ENCODE measurements at regions not wholly inside any gene's neighbourhood (a gene's known extent, or its start where the extent isn't known, plus 50 kb on each side); places are given as distances from the start of the nearest gene placed in this dataset.

- DNase-seq (ENCODE audit: low spot score), result peak; percentile 68
- peaks cover 6% of the 10 kb centered on the region for H3K27me3 Mint-ChIP-seq (ENCODE audit: low read depth)
- peaks cover 9% of the 10 kb centered on the region for H3K4me1 Mint-ChIP-seq (ENCODE audit: low read depth)
- H3K9me3 Mint-ChIP-seq, result no peaks in the 10 kb centered on the region
- no peaks in the 10 kb centered on the region for H3K36me3 Mint-ChIP-seq (ENCODE audit: low read depth)
- intact Hi-C loops (cut with micrococcal nuclease), result loop anchor here (2.0 kb wide), 1 partner anchor 247 kb away; no protein-coding TSS in a partner anchor
- H3K27ac Mint-ChIP-seq, result no peak overlapping the region
- no peak overlapping the region for H3K4me3 Mint-ChIP-seq (ENCODE audit: low read depth)
Observed at GRCh38 chr15:66851311-66852063, 149.5 kb downstream of the SMAD6 start.

GRCh38 chr15:66852064-66852905 lies 150.2 kb downstream of the SMAD6 start:
- H3K27me3 Mint-ChIP-seq (ENCODE audit: low read depth), result peaks cover 8% of the 10 kb centered on the region
- no peak overlapping the region for H3K4me3 Mint-ChIP-seq (ENCODE audit: low read depth)
- no peaks in the 10 kb centered on the region for H3K36me3 Mint-ChIP-seq (ENCODE audit: low read depth)
- no peaks in the 10 kb centered on the region for H3K9me3 Mint-ChIP-seq
- peaks cover 9% of the 10 kb centered on the region for H3K4me1 Mint-ChIP-seq (ENCODE audit: low read depth)
- DNase-seq (ENCODE audit: low spot score), result no peak
- no peak overlapping the region for H3K27ac Mint-ChIP-seq
- intact Hi-C loops (cut with micrococcal nuclease), result no loop called here

GRCh38 chr15:66854012-66854965 lies 152.3 kb downstream of the SMAD6 start:
- no peaks in the 10 kb centered on the region for H3K9me3 Mint-ChIP-seq
- no peak overlapping the region for H3K27ac Mint-ChIP-seq
- H3K27me3 Mint-ChIP-seq (ENCODE audit: low read depth), result peaks cover 16% of the 10 kb centered on the region
- intact Hi-C loops (cut with micrococcal nuclease), result no loop called here
- DNase-seq (ENCODE audit: low spot score), result no peak
- H3K4me3 Mint-ChIP-seq (ENCODE audit: low read depth), result no peak overlapping the region
- H3K4me1 Mint-ChIP-seq (ENCODE audit: low read depth), result peaks cover 9% of the 10 kb centered on the region
- no peaks in the 10 kb centered on the region for H3K36me3 Mint-ChIP-seq (ENCODE audit: low read depth)

GRCh38 chr15:66855041-66855440 lies 153.0 kb downstream of the SMAD6 start:
- Mint-ChIP-seq H3K4me1 (ENCODE audit: low read depth) (peaks cover 9% of the 10 kb centered on the region), H3K4me3 (ENCODE audit: low read depth) (no peak overlapping the region), H3K36me3 (ENCODE audit: low read depth) (no peaks in the 10 kb centered on the region), H3K27ac (no peak overlapping the region), H3K27me3 (ENCODE audit: low read depth) (peaks cover 16% of the 10 kb centered on the region), H3K9me3 (no peaks in the 10 kb centered on the region)
- intact Hi-C loops (cut with micrococcal nuclease), result no loop called here
- no peak for DNase-seq (ENCODE audit: low spot score)

GRCh38 chr15:66857694-66858093 lies 155.7 kb downstream of the SMAD6 start:
- intact Hi-C loops (cut with micrococcal nuclease), result no loop called here
- Mint-ChIP-seq H3K27ac (no peak overlapping the region), H3K27me3 (ENCODE audit: low read depth) (peaks cover 16% of the 10 kb centered on the region), H3K4me3 (ENCODE audit: low read depth) (no peak overlapping the region), H3K9me3 (no peaks in the 10 kb centered on the region), H3K4me1 (ENCODE audit: low read depth) (peaks cover 3% of the 10 kb centered on the region), H3K36me3 (ENCODE audit: low read depth) (no peaks in the 10 kb centered on the region)
- no peak for DNase-seq (ENCODE audit: low spot score)

GRCh38 chr15:66858423-66859207 lies 156.6 kb downstream of the SMAD6 start:
- H3K9me3 Mint-ChIP-seq, result no peaks in the 10 kb centered on the region
- peaks cover 7% of the 10 kb centered on the region for H3K4me1 Mint-ChIP-seq (ENCODE audit: low read depth)
- no peaks in the 10 kb centered on the region for H3K36me3 Mint-ChIP-seq (ENCODE audit: low read depth)
- intact Hi-C loops (cut with micrococcal nuclease), result no loop called here
- H3K27me3 Mint-ChIP-seq (ENCODE audit: low read depth), result peaks cover 13% of the 10 kb centered on the region
- H3K27ac Mint-ChIP-seq, result no peak overlapping the region
- DNase-seq (ENCODE audit: low spot score), result no peak
- H3K4me3 Mint-ChIP-seq (ENCODE audit: low read depth), result no peak overlapping the region

- no peaks in the 10 kb centered on the region for H3K9me3 Mint-ChIP-seq
- H3K4me3 Mint-ChIP-seq (ENCODE audit: low read depth), result no peak overlapping the region
- DNase-seq (ENCODE audit: low spot score), result no peak
- peaks cover 7% of the 10 kb centered on the region for H3K4me1 Mint-ChIP-seq (ENCODE audit: low read depth)
- no peak overlapping the region for H3K27ac Mint-ChIP-seq
- intact Hi-C loops (cut with micrococcal nuclease), result no loop called here
- H3K27me3 Mint-ChIP-seq (ENCODE audit: low read depth), result peaks cover 11% of the 10 kb centered on the region
- no peaks in the 10 kb centered on the region for H3K36me3 Mint-ChIP-seq (ENCODE audit: low read depth)
Observed at GRCh38 chr15:66859688-66860253, 157.7 kb downstream of the SMAD6 start.

GRCh38 chr15:66860844-66861243 lies 158.8 kb downstream of the SMAD6 start:
- H3K4me1 Mint-ChIP-seq (ENCODE audit: low read depth), result peaks cover 7% of the 10 kb centered on the region
- DNase-seq (ENCODE audit: low spot score), result no peak
- no peak overlapping the region for H3K4me3 Mint-ChIP-seq (ENCODE audit: low read depth)
- H3K9me3 Mint-ChIP-seq, result no peaks in the 10 kb centered on the region
- H3K27ac Mint-ChIP-seq, result no peak overlapping the region
- no peaks in the 10 kb centered on the region for H3K36me3 Mint-ChIP-seq (ENCODE audit: low read depth)
- peaks cover 10% of the 10 kb centered on the region for H3K27me3 Mint-ChIP-seq (ENCODE audit: low read depth)
- intact Hi-C loops (cut with micrococcal nuclease), result no loop called here

- Mint-ChIP-seq H3K4me3 (ENCODE audit: low read depth) (no peak overlapping the region), H3K4me1 (ENCODE audit: low read depth) (peaks cover 7% of the 10 kb centered on the region), H3K27ac (peak overlapping the region; percentile 36), H3K36me3 (ENCODE audit: low read depth) (no peaks in the 10 kb centered on the region), H3K9me3 (no peaks in the 10 kb centered on the region), H3K27me3 (ENCODE audit: low read depth) (peaks cover 7% of the 10 kb centered on the region)
- intact Hi-C loops (cut with micrococcal nuclease), result no loop called here
- no peak for DNase-seq (ENCODE audit: low spot score)
Observed at GRCh38 chr15:66862111-66862939, 160.3 kb downstream of the SMAD6 start.

- Mint-ChIP-seq H3K4me3 (ENCODE audit: low read depth) (no peak overlapping the region), H3K36me3 (ENCODE audit: low read depth) (no peaks in the 10 kb centered on the region), H3K27me3 (ENCODE audit: low read depth) (peaks cover 5% of the 10 kb centered on the region), H3K4me1 (ENCODE audit: low read depth) (peaks cover 7% of the 10 kb centered on the region), H3K27ac (peak overlapping the region; percentile 36), H3K9me3 (no peaks in the 10 kb centered on the region)
- DNase-seq (ENCODE audit: low spot score), result peak; percentile 73
- intact Hi-C loops (cut with micrococcal nuclease), result no loop called here
Observed at GRCh38 chr15:66862940-66863335, 160.9 kb downstream of the SMAD6 start.

- DNase-seq (ENCODE audit: low spot score), result no peak
- no peaks in the 10 kb centered on the region for H3K36me3 Mint-ChIP-seq (ENCODE audit: low read depth)
- H3K4me3 Mint-ChIP-seq (ENCODE audit: low read depth), result no peak overlapping the region
- peaks cover 3% of the 10 kb centered on the region for H3K27me3 Mint-ChIP-seq (ENCODE audit: low read depth)
- peaks cover 7% of the 10 kb centered on the region for H3K4me1 Mint-ChIP-seq (ENCODE audit: low read depth)
- H3K9me3 Mint-ChIP-seq, result no peaks in the 10 kb centered on the region
- intact Hi-C loops (cut with micrococcal nuclease), result no loop called here
- no peak overlapping the region for H3K27ac Mint-ChIP-seq
Observed at GRCh38 chr15:66863390-66864085, 161.5 kb downstream of the SMAD6 start.

Data from activated T-helper 2 cell treated with anti-CD3 and anti-CD28 coated beads, Interferon-gamma antibody, Interleukin-2, Interleukin-4, amounts not matched to agents 10 μg/mL and 5 μg/mL and 100 μg/mL, durations not matched to agents 14 hours and 24 hours and 36 hours (primary cell).